ENCODE measurements at regions not wholly inside any gene's neighbourhood (a gene's known extent, or its start where the extent isn't known, plus 50 kb on each side); places are given as distances from the start of the nearest gene placed in this dataset.

DNA sequence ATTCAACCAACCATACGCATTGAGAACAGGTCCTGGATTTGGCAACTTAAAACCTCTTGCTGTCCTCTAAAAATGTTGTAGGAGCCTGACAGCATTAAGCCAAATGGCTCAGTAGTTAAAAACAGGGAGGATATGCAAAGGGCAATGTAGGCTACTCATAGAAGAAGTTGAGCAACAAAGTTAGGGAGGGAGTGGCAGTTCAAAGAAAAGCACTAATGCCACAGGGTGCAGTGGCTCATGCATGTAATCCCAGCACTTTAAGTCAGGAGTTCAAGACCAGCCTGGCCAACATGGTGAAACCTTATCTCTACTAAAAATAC is 92.9 kb upstream of the ERG start:
- TF ChIP-seq, protein P1, sequence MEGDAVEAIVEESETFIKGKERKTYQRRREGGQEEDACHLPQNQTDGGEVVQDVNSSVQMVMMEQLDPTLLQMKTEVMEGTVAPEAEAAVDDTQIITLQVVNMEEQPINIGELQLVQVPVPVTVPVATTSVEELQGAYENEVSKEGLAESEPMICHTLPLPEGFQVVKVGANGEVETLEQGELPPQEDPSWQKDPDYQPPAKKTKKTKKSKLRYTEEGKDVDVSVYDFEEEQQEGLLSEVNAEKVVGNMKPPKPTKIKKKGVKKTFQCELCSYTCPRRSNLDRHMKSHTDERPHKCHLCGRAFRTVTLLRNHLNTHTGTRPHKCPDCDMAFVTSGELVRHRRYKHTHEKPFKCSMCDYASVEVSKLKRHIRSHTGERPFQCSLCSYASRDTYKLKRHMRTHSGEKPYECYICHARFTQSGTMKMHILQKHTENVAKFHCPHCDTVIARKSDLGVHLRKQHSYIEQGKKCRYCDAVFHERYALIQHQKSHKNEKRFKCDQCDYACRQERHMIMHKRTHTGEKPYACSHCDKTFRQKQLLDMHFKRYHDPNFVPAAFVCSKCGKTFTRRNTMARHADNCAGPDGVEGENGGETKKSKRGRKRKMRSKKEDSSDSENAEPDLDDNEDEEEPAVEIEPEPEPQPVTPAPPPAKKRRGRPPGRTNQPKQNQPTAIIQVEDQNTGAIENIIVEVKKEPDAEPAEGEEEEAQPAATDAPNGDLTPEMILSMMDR (IDR thresholded peaks at IDR 0.05), result no peak
- no peak for TF ChIP-seq EZH2phosphoT487 (IDR thresholded peaks at IDR 0.05)
- TF ChIP-seq EZH2 (IDR thresholded peaks at IDR 0.05), result no peak
